IMR-90 (cell line): ENCODE measurements at regions not wholly inside any gene's neighbourhood (a gene's known extent, or its start where the extent isn't known, plus 50 kb on each side); places are given as distances from the start of the nearest gene placed in this dataset.

ENCODE experiments used
- ATAC-seq: fragments of 200-7000 bp; cut with Tn5 transposase; 2 replicates; pipeline ENCODE4 v1.9.1; 2020; ENCODE audit warnings: low read depth, mild to moderate bottlenecking, moderate library complexity
- BruUV-seq: library from RNA; stranded (reverse); fragments of 400-500 nt; replicated peaks from 2 replicates; lab custom pipeline; 2021; lab: Mats Ljungman, UMichigan
- CTCF ChIA-PET: fragments of 300-600 bp; formaldehyde crosslinking; extraction: SDS; loops from one replicate; lab custom pipeline; 2021; ENCODE audit warnings: antibody characterized with exemption; lab: Yijun Ruan, JAX
- POLR2A ChIA-PET: fragments of 300-600 bp; sonication (Branson Sonifier 250); formaldehyde crosslinking; loops from one replicate; lab custom pipeline; 2022; ENCODE audit warnings: antibody characterized with exemption; ENCODE audit not compliant: unreplicated experiment; lab: Charles Lee
- DNase-seq: peaks from one replicate; pipeline ENCODE4 v3.0.0; 2013
- H2AFZ ChIP-seq: replicated peaks from 2 replicates; pipeline ENCODE3; 2013; ENCODE audit warnings: low read length, mild to moderate bottlenecking; ENCODE audit not compliant: poor library complexity
- H2AK5ac ChIP-seq: 2 replicates; pipeline ENCODE4 v1.6.1; 2013; ENCODE audit warnings: low read depth, low read length, inconsistent platforms
- H2AK9ac ChIP-seq: replicated peaks from 2 replicates; pipeline ENCODE3; 2013; ENCODE audit warnings: mild to moderate bottlenecking, low read depth, low read length, moderate library complexity; ENCODE audit not compliant: poor library complexity
- H2BK120ac ChIP-seq: 2 replicates; pipeline ENCODE4 v1.6.1; 2013; ENCODE audit warnings: low read depth, low read length, inconsistent platforms
- H2BK15ac ChIP-seq: 3 replicates; pipeline ENCODE4 v1.6.1; 2013; ENCODE audit warnings: low read depth, low read length, inconsistent platforms
- H2BK20ac ChIP-seq: 2 replicates; pipeline ENCODE4 v1.6.1; 2013; ENCODE audit warnings: low read depth, mild to moderate bottlenecking, inconsistent platforms, low read length, moderate library complexity
- H2BK5ac ChIP-seq: 2 replicates; pipeline ENCODE4 v1.6.1; 2013; ENCODE audit warnings: mild to moderate bottlenecking, low read depth, low read length, inconsistent platforms; ENCODE audit not compliant: poor library complexity, severe bottlenecking
- H3K14ac ChIP-seq: replicated peaks from 2 replicates; pipeline ENCODE4 v1.6.1; 2013; ENCODE audit warnings: low read depth, low read length, inconsistent platforms
- H3K18ac ChIP-seq: 2 replicates; pipeline ENCODE4 v1.6.1; 2013; ENCODE audit warnings: low read depth, low read length, control low read depth
- H3K23ac ChIP-seq: 2 replicates; pipeline ENCODE4 v1.6.1; 2013; ENCODE audit warnings: low read depth, low read length, inconsistent platforms
- H3K27ac ChIP-seq: 2 replicates; pipeline ENCODE4 v1.5.1; 2013; ENCODE audit warnings: mild to moderate bottlenecking, control low read depth, low read length; ENCODE audit not compliant: insufficient read depth
- H3K27me3 ChIP-seq: 2 replicates; pipeline ENCODE4 v1.6.1; 2013; ENCODE audit warnings: low read length; ENCODE audit not compliant: control insufficient read depth, insufficient read depth
- H3K36me3 ChIP-seq: 2 replicates; pipeline ENCODE4 v1.6.1; 2013; ENCODE audit warnings: low read length, mixed read lengths; ENCODE audit not compliant: control insufficient read depth, insufficient read depth
- H3K4ac ChIP-seq: 2 replicates; pipeline ENCODE4 v1.6.1; 2013; ENCODE audit warnings: low read depth, low read length, inconsistent platforms
- H3K4me1 ChIP-seq: 2 replicates; pipeline ENCODE4 v1.6.1; 2013; ENCODE audit warnings: low read length, mixed read lengths; ENCODE audit not compliant: control insufficient read depth, insufficient read depth
- H3K4me2 ChIP-seq: 2 replicates; pipeline ENCODE4 v1.6.1; 2013; ENCODE audit warnings: low read depth, mild to moderate bottlenecking, control low read depth, low read length, moderate library complexity
- H3K4me3 ChIP-seq: 2 replicates; pipeline ENCODE4 v1.5.1; 2013; ENCODE audit warnings: low read depth, mild to moderate bottlenecking, control low read depth, low read length, moderate library complexity; ENCODE audit not compliant: insufficient read depth
- H3K56ac ChIP-seq: 2 replicates; pipeline ENCODE4 v1.6.1; 2013; ENCODE audit warnings: low read length, inconsistent platforms; ENCODE audit not compliant: insufficient read depth; ENCODE audit errors: extremely low read depth
- H3K79me1 ChIP-seq, 2 experiments: 2 replicates each; pipeline ENCODE4 v1.6.1; 2013; ENCODE audit warnings: low read length in 2 of 2, inconsistent platforms in 1 of 2, low read depth in 1 of 2
- H3K9ac ChIP-seq: 2 replicates; pipeline ENCODE4 v1.6.1; 2013; ENCODE audit warnings: low read depth, low read length, control low read depth
- H3K9me1 ChIP-seq: 2 replicates; pipeline ENCODE4 v1.6.1; 2013; ENCODE audit warnings: low read length, inconsistent platforms; ENCODE audit not compliant: insufficient read depth
- H3K9me3 ChIP-seq: 2 replicates; pipeline ENCODE4 v1.6.1; 2013; ENCODE audit warnings: low read length; ENCODE audit not compliant: control insufficient read depth, insufficient read depth
- H4K20me1 ChIP-seq: 2 replicates; pipeline ENCODE4 v1.6.1; 2013; ENCODE audit warnings: low read length, inconsistent platforms; ENCODE audit not compliant: insufficient read depth
- H4K5ac ChIP-seq: 2 replicates; pipeline ENCODE4 v1.6.1; 2013; ENCODE audit warnings: mild to moderate bottlenecking, low read depth, low read length, control low read depth
- H4K8ac ChIP-seq, 2 experiments: 2 replicates each; pipeline ENCODE4 v1.6.1; 2013; ENCODE audit warnings: low read depth in 2 of 2, low read length in 2 of 2, control low read depth in 1 of 2, inconsistent platforms in 1 of 2
- H4K91ac ChIP-seq: 2 replicates; pipeline ENCODE4 v1.6.1; 2013; ENCODE audit warnings: low read depth, low read length, inconsistent platforms; ENCODE audit not compliant: insufficient read depth
- BHLHE40 ChIP-seq: fragments of 150-350 bp; IDR thresholded peaks from 2 replicates; pipeline ENCODE4 v1.6.1; 2016; ENCODE audit warnings: mild to moderate bottlenecking, low read depth, low read length
- CEBPB ChIP-seq: IDR thresholded peaks from 2 replicates; pipeline ENCODE4 v1.6.1; 2012; ENCODE audit warnings: low read depth, low read length, improper control_type of control experiment
- CHD1 ChIP-seq: IDR thresholded peaks from 2 replicates; pipeline ENCODE4 v1.6.1; 2012; ENCODE audit warnings: low read depth, low read length, improper control_type of control experiment
- CTCF ChIP-seq: conservative IDR thresholded peaks from 2 replicates; pipeline ENCODE4 v1.5.1; 2012; ENCODE audit warnings: mild to moderate bottlenecking, low read depth, low read length, improper control_type of control experiment
- ELK1 ChIP-seq: fragments of 150-350 bp; IDR thresholded peaks from 2 replicates; pipeline ENCODE4 v1.6.1; 2016; ENCODE audit warnings: low read depth, mild to moderate bottlenecking, low read length, moderate library complexity, borderline replicate concordance
- FOS ChIP-seq: fragments of 150-350 bp; IDR thresholded peaks from 2 replicates; pipeline ENCODE4 v1.6.1; 2016; ENCODE audit warnings: low read depth, low read length
- MAFK ChIP-seq: IDR thresholded peaks from 2 replicates; pipeline ENCODE4 v1.6.1; 2012; ENCODE audit warnings: low read depth, low read length, improper control_type of control experiment
- MXI1 ChIP-seq: IDR thresholded peaks from 2 replicates; pipeline ENCODE4 v1.6.1; 2012; ENCODE audit warnings: low read depth, mild to moderate bottlenecking, low read length, moderate library complexity, borderline replicate concordance
- NFE2L2 ChIP-seq: fragments of 150-350 bp; IDR thresholded peaks from 2 replicates; pipeline ENCODE4 v1.6.1; 2016; ENCODE audit warnings: low read depth, mild to moderate bottlenecking, low read length
- RCOR1 ChIP-seq: IDR thresholded peaks from 2 replicates; pipeline ENCODE4 v1.6.1; 2012; ENCODE audit warnings: mild to moderate bottlenecking, low read length, improper control_type of control experiment; ENCODE audit not compliant: insufficient replicate concordance
- RFX5 ChIP-seq: IDR thresholded peaks from 2 replicates; pipeline ENCODE4 v1.8.0; 2012; ENCODE audit warnings: low read depth, mild to moderate bottlenecking, low read length, moderate library complexity
- SMC3 ChIP-seq: fragments of 150-350 bp; IDR thresholded peaks from 2 replicates; pipeline ENCODE4 v1.6.1; 2016; ENCODE audit warnings: low read depth, mild to moderate bottlenecking, antibody characterized with exemption, low read length, moderate library complexity
- USF2 ChIP-seq: fragments of 150-350 bp; IDR thresholded peaks from 2 replicates; pipeline ENCODE4 v1.6.1; 2017; ENCODE audit warnings: mild to moderate bottlenecking, antibody characterized with exemption, low read length, low read depth
- dilution Hi-C: fragments of 300-500 bp; cut with HindIII; formaldehyde crosslinking; loops from one replicate; pipeline ENCODE4 v1.14.3; 2018; ENCODE audit warnings: low sequenced_read_pairs; ENCODE audit not compliant: unreplicated experiment
- in situ Hi-C: fragments of 300-500 bp; cut with MboI; formaldehyde crosslinking; loops from 3 replicates; pipeline ENCODE4 v1.14.3; 2019; ENCODE audit warnings: low sequenced_read_pairs, inconsistent platforms, mixed read lengths
- intact Hi-C: fragments of 100-400 bp; cut with micrococcal nuclease; formaldehyde crosslinking; loops from 2 replicates; pipeline ENCODE4 v1.10.0; 2022

GRCh38 chr13:74921326-74921725 is 560.6 kb downstream of the TBC1D4 start:
- Histone ChIP-seq H3K4ac (no peak overlapping the region), H3K18ac (no peak overlapping the region), H4K91ac (no peak overlapping the region), H3K9me1 (no peaks in the 10 kb centered on the region), H2AK5ac (no peak overlapping the region), H4K20me1 (no peaks in the 10 kb centered on the region), H4K8ac (no peak overlapping the region), H3K9me3 (no peaks in the 10 kb centered on the region), H4K5ac (no peak overlapping the region), H3K14ac (no peak overlapping the region), H2BK5ac (no peak overlapping the region), H3K4me1 (no peaks in the 10 kb centered on the region), H2AFZ (no peak overlapping the region), H3K27me3 (no peaks in the 10 kb centered on the region), H2BK15ac (no peak overlapping the region), H2BK120ac (no peak overlapping the region), H3K9ac (no peak overlapping the region), H3K79me1 (no peaks in the 10 kb centered on the region), H3K23ac (no peak overlapping the region), H3K27ac (no peak overlapping the region), H3K36me3 (no peaks in the 10 kb centered on the region), H2BK20ac (no peak overlapping the region), H3K4me2 (no peak overlapping the region), H2AK9ac (no peak overlapping the region), H3K4me3 (no peak overlapping the region), H3K56ac (no peak overlapping the region)
- in situ Hi-C loops (no loop called here), dilution Hi-C loops (no loop called here), intact Hi-C loops (no loop called here)
- POLR2A ChIA-PET: no interaction called here
- DNase-seq (no peak), ATAC-seq (no peak)
- no peak for TF ChIP-seq MXI1
- TF ChIP-seq CHD1: no peak
- TF ChIP-seq MAFK: no peak
- no peak for TF ChIP-seq USF2
- no peak for TF ChIP-seq CEBPB
- no peak for TF ChIP-seq SMC3
- TF ChIP-seq FOS: no peak
- TF ChIP-seq BHLHE40: no peak
- TF ChIP-seq RFX5: no peak
- TF ChIP-seq NFE2L2: no peak
- TF ChIP-seq RCOR1: no peak
- no peak for TF ChIP-seq ELK1
- TF ChIP-seq CTCF: no peak
- no TSS peak for BruUV-seq
- CTCF ChIA-PET: no interaction called here
